ENCODE measurements at regions not wholly inside any gene's neighbourhood (a gene's known extent, or its start where the extent isn't known, plus 50 kb on each side); places are given as distances from the start of the nearest gene placed in this dataset.

DNA sequence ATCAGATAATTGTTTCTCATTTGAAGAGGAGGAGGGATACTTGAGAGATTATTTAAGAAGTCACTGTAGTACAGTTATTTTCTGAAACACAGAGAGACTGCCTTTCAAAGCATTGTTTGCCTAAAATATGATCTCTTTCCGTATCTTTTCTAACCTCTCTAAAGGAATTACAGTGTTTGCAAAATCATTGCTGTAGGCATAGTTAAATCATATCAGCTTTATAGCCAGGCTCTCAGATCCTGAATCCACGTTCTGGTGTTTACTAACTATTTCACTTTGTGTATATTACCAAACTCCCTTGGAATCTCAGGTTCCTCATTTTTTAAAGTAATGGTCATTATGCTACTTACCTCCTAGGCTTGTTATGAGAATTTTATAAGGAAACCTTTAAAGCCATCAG is 1151.6 kb upstream of the CDH9 start:
- TF ChIP-seq, protein P1, sequence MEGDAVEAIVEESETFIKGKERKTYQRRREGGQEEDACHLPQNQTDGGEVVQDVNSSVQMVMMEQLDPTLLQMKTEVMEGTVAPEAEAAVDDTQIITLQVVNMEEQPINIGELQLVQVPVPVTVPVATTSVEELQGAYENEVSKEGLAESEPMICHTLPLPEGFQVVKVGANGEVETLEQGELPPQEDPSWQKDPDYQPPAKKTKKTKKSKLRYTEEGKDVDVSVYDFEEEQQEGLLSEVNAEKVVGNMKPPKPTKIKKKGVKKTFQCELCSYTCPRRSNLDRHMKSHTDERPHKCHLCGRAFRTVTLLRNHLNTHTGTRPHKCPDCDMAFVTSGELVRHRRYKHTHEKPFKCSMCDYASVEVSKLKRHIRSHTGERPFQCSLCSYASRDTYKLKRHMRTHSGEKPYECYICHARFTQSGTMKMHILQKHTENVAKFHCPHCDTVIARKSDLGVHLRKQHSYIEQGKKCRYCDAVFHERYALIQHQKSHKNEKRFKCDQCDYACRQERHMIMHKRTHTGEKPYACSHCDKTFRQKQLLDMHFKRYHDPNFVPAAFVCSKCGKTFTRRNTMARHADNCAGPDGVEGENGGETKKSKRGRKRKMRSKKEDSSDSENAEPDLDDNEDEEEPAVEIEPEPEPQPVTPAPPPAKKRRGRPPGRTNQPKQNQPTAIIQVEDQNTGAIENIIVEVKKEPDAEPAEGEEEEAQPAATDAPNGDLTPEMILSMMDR (IDR thresholded peaks at IDR 0.05): no peak
- TF ChIP-seq POLR2A (IDR thresholded peaks at IDR 0.05): no peak

Data from body of pancreas (tissue), 4 donors.